ENCODE measurements at regions not wholly inside any gene's neighbourhood (a gene's known extent, or its start where the extent isn't known, plus 50 kb on each side); places are given as distances from the start of the nearest gene placed in this dataset.
"Not testable (repeated sequence)": the region's sequence is repeated elsewhere in the genome, so short reads cannot be mapped to it uniquely, and the experiment has no call there.

GRCh38 chr12:46619474-46619873 lies 206.3 kb downstream of the SLC38A4 start:
- DNase-seq (ENCODE audit: low read depth) = not testable (repeated sequence)

GRCh38 chr12:46617737-46618136 lies 208.1 kb downstream of the SLC38A4 start:
- not testable (repeated sequence) for DNase-seq (ENCODE audit: low read depth)

GRCh38 chr12:46617167-46617566 lies 208.6 kb downstream of the SLC38A4 start:
- no peak for DNase-seq (ENCODE audit: low read depth)

- no peak for DNase-seq (ENCODE audit: low read depth)
Observed at GRCh38 chr12:46610754-46611153, 215.0 kb downstream of the SLC38A4 start.

DNA sequence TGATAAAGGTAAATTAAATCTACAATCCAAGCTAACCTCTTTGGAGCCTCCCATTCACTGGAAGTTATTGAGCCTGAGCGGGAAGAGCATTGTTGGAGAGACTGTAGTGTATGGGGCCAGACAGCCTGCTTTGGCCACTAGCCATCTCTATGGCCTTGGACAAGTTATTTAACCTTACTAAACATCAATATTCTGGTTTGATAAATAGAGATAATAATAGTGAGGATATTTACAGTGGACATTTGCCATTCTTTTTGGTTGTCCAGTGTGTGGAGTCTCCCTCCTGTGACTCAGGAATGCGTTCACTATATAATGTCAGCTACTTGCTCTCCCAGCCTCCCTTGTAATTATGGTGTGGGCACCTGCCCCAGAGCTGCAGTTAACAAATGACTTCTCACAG lies 216.1 kb downstream of the SLC38A4 start:
- no peak for DNase-seq (ENCODE audit: low read depth)

- DNase-seq (ENCODE audit: low read depth) = no peak
Observed at GRCh38 chr12:46609273-46609623, 216.5 kb downstream of the SLC38A4 start.

GRCh38 chr12:46608431-46609272 lies 217.1 kb downstream of the SLC38A4 start:
- no peak for DNase-seq (ENCODE audit: low read depth)

GRCh38 chr12:46604684-46605083 lies 221.1 kb downstream of the SLC38A4 start:
- DNase-seq (ENCODE audit: low read depth) = no peak

DNA sequence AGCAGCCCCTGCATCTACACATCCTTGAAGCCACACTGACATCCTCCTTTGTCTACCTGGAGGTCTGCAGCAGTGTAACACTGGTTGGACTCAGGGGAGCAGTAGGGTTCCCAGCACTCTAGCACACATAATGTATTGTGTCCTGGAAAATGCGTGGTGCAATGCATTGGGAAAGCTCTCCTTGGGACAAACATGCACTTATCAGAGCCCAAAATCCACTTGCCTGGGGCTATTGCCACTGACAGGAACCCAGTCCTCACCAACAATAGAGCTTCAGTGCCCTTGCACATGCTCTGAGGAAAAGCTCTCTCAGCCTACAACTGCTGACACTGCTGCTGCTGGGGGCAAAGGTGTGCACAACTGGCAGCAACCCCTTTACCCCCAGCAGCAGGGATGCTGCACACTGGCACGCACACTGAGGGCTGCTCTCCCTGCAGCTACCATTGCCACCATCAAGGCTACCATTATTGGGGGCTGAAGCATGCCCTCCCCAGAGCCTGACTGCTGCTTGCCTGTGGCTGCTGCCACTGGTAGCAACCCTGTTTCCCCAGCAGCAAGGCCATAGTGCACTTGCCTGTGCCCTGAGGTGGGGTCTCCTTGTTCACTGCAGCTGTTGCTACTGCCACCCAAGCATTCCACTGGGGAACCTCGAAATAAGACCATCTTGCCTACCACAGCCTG lies 221.9 kb downstream of the SLC38A4 start:
- no peak for DNase-seq (ENCODE audit: low read depth)

GRCh38 chr12:46602474-46602873 lies 223.3 kb downstream of the SLC38A4 start:
- no peak for DNase-seq (ENCODE audit: low read depth)

DNA sequence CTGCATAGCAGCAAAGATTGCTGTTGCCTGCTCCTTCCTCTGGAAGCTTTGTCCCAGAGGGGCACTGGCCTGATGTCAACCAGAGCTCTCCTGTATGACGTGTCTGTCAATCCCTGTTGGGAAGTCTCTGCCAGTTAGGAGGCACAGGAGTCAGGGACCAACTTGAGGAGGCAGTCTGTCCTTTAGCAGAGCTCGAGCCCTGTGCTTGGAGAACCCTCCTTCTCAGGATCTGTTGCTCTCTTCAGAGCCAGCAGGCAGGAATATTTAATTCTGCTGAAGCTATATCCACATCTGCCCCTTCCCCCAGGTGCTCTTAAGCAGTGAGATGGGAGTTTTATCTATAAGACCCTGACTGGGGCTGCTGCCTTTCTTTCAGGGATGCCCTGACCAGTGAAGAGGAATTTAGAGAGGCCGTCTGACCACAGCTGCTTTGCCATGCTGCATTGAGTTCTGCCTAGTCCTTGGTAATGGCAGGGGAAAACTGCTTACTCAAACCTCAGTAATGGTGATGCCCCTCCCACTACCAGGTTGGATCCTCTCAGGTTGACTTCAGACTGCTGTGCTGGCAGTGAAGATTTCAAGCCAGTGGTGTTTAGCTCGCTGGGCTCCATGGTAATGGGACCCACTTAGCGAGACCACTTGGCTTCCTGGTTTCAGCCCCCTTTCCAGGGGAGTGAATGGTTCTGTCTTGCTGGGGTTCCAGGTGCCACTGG lies 218.6 kb upstream of the SLC38A2 start:
- no peak for DNase-seq (ENCODE audit: low read depth)

- peak; percentile 30 for DNase-seq (ENCODE audit: low read depth)
Observed at GRCh38 chr12:46585854-46586621, 213.5 kb upstream of the SLC38A2 start.

- DNase-seq (ENCODE audit: low read depth) = not testable (repeated sequence)
Observed at GRCh38 chr12:46584098-46584497, 211.5 kb upstream of the SLC38A2 start.

- DNase-seq (ENCODE audit: low read depth) = not testable (repeated sequence)
Observed at GRCh38 chr12:46581990-46582389, 209.4 kb upstream of the SLC38A2 start.

DNA sequence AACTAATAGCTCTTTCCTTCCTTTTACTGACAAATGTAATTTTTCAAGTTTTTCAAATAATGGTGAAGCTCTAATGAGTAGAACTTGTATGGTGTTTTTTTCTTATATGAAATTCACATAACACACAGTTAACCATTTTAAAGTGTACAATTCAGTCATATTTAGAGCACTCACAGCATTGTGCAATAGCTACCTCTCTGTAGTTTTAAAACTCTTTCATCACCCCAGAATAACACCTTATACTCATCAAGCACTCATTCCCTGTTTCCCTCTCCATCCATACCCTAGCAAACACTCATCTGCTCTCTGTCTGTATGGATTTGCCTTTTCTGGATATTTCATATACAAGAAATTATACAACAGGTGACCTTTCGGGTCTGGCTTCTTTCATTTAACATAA lies 207.9 kb upstream of the SLC38A2 start:
- no peak for DNase-seq (ENCODE audit: low read depth)

- DNase-seq (ENCODE audit: low read depth) = no peak
Observed at GRCh38 chr12:46579474-46579873, 206.9 kb upstream of the SLC38A2 start.

- no peak for DNase-seq (ENCODE audit: low read depth)
Observed at GRCh38 chr12:46578190-46578982, 205.8 kb upstream of the SLC38A2 start.

GRCh38 chr12:46577063-46577776 lies 204.6 kb upstream of the SLC38A2 start:
- no peak for DNase-seq (ENCODE audit: low read depth)

- DNase-seq (ENCODE audit: low read depth) = no peak
Observed at GRCh38 chr12:46574847-46575246, 202.3 kb upstream of the SLC38A2 start.

- no peak for DNase-seq (ENCODE audit: low read depth)
Observed at GRCh38 chr12:46573347-46573658, 200.7 kb upstream of the SLC38A2 start.

All from activated T-cell treated with anti-CD3 and anti-CD28 coated beads for 1 hour (primary cell).